ENCODE measurements at regions not wholly inside any gene's neighbourhood (a gene's known extent, or its start where the extent isn't known, plus 50 kb on each side); places are given as distances from the start of the nearest gene placed in this dataset.

- peaks cover 18% of the 10 kb centered on the region; the same call in 1 of the 2 replicates for H3K27me3 ChIP-seq (ENCODE audit: control insufficient read depth, insufficient read depth, low read length)
- no peak overlapping the region for H3K9ac ChIP-seq (ENCODE audit: low read length)
- H3K27ac ChIP-seq (ENCODE audit: low read depth, low read length), result no peak overlapping the region
Measured at GRCh38 chrX:131595120-131595519, 51.2 kb downstream of the OR13H1 start.

DNA sequence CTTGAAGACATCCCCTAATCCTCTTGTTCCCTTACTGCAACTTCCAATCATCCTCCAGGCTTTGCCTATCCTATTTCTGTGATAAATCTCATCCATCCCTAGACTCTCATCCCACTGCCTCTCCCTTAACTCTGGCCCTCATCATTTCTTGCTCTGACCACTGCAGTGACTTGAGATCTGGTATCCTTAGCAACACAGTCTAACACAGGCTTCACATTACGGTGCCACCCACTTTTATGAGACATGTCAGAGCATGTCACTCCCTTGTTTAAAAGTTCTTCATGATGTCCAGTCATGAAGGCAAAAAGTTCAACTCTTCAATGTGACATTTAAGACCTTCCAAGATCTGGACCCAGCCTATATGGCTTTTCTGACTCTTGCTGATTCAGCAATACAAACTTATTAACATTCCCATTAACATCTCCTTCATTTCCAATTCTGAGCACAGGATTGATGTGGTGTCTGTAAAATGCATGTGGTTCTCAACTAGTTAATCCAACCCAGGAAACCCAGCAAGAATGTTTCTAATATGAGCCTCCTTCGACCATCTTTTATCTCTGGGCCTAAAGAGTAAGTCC is 64.0 kb downstream of the OR13H1 start:
- no peak overlapping the region for H3K9ac ChIP-seq (ENCODE audit: low read length)
- no peak overlapping the region for H3K4me3 ChIP-seq (ENCODE audit: low read depth, low read length)
- no peaks in the 10 kb centered on the region for H3K4me1 ChIP-seq (ENCODE audit: control insufficient read depth, insufficient read depth, low read length)
- no peaks in the 10 kb centered on the region for H3K9me3 ChIP-seq (ENCODE audit: control insufficient read depth, insufficient read depth, low read depth, low read length)
- no peak overlapping the region for H3K27ac ChIP-seq (ENCODE audit: low read depth, low read length)
- H3K36me3 ChIP-seq (ENCODE audit: control insufficient read depth, insufficient read depth, low read length), result no peaks in the 10 kb centered on the region
- peaks cover 34% of the 10 kb centered on the region; the same call in 1 of the 2 replicates for H3K27me3 ChIP-seq (ENCODE audit: control insufficient read depth, insufficient read depth, low read length)

More at GRCh38 chrX:131595120-131595519, 51.2 kb downstream of the OR13H1 start:
- H3K4me1 ChIP-seq (ENCODE audit: control insufficient read depth, insufficient read depth, low read length), result no peaks in the 10 kb centered on the region
- no peak overlapping the region for H3K4me3 ChIP-seq (ENCODE audit: low read depth, low read length)
- no peaks in the 10 kb centered on the region for H3K36me3 ChIP-seq (ENCODE audit: control insufficient read depth, insufficient read depth, low read length)
- H3K9me3 ChIP-seq (ENCODE audit: control insufficient read depth, insufficient read depth, low read depth, low read length), result peaks cover 10% of the 10 kb centered on the region

DNA sequence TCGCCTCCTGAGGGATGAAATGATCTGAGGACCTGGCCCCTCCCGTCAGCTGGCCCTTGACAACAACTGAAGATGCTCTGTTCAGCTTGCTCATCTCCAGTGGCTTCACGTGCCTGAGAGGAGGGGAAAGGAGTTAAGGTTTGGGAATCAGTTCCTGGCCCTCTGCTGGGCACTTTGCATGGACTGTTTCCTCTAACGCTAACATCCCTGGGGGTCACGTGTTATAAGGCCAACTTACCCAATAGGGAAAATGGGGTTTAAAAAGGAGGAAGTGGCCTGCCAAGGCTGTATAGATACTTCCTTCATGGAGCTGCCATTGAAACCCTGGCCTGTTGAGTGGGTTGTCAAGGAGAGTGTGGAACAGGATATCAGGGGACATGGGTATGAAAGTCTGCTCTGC is 65.6 kb downstream of the OR13H1 start:
- Histone ChIP-seq H3K9ac (ENCODE audit: low read length) (no peak overlapping the region), H3K4me1 (ENCODE audit: control insufficient read depth, insufficient read depth, low read length) (no peaks in the 10 kb centered on the region), H3K27ac (ENCODE audit: low read depth, low read length) (no peak overlapping the region), H3K36me3 (ENCODE audit: control insufficient read depth, insufficient read depth, low read length) (no peaks in the 10 kb centered on the region), H3K4me3 (ENCODE audit: low read depth, low read length) (no peak overlapping the region), H3K27me3 (ENCODE audit: control insufficient read depth, insufficient read depth, low read length) (peaks cover 38% of the 10 kb centered on the region; the same call in 1 of the 2 replicates), H3K9me3 (ENCODE audit: control insufficient read depth, insufficient read depth, low read depth, low read length) (no peaks in the 10 kb centered on the region)

- Histone ChIP-seq H3K4me3 (ENCODE audit: low read depth, low read length) (no peak overlapping the region), H3K27ac (ENCODE audit: low read depth, low read length) (no peak overlapping the region), H3K27me3 (ENCODE audit: control insufficient read depth, insufficient read depth, low read length) (peaks cover 41% of the 10 kb centered on the region; the same call in 1 of the 2 replicates), H3K36me3 (ENCODE audit: control insufficient read depth, insufficient read depth, low read length) (no peaks in the 10 kb centered on the region), H3K9me3 (ENCODE audit: control insufficient read depth, insufficient read depth, low read depth, low read length) (no peaks in the 10 kb centered on the region), H3K9ac (ENCODE audit: low read length) (no peak overlapping the region), H3K4me1 (ENCODE audit: control insufficient read depth, insufficient read depth, low read length) (no peaks in the 10 kb centered on the region)
Measured at GRCh38 chrX:131613260-131613659, 69.4 kb downstream of the OR13H1 start.

GRCh38 chrX:131614241-131614640 is 70.4 kb downstream of the OR13H1 start:
- no peaks in the 10 kb centered on the region for H3K4me1 ChIP-seq (ENCODE audit: control insufficient read depth, insufficient read depth, low read length)
- H3K36me3 ChIP-seq (ENCODE audit: control insufficient read depth, insufficient read depth, low read length), result no peaks in the 10 kb centered on the region
- peaks cover 46% of the 10 kb centered on the region; the same call in 1 of the 2 replicates for H3K27me3 ChIP-seq (ENCODE audit: control insufficient read depth, insufficient read depth, low read length)
- H3K9ac ChIP-seq (ENCODE audit: low read length), result no peak overlapping the region
- no peak overlapping the region for H3K27ac ChIP-seq (ENCODE audit: low read depth, low read length)
- H3K9me3 ChIP-seq (ENCODE audit: control insufficient read depth, insufficient read depth, low read depth, low read length), result no peaks in the 10 kb centered on the region
- no peak overlapping the region for H3K4me3 ChIP-seq (ENCODE audit: low read depth, low read length)

DNA sequence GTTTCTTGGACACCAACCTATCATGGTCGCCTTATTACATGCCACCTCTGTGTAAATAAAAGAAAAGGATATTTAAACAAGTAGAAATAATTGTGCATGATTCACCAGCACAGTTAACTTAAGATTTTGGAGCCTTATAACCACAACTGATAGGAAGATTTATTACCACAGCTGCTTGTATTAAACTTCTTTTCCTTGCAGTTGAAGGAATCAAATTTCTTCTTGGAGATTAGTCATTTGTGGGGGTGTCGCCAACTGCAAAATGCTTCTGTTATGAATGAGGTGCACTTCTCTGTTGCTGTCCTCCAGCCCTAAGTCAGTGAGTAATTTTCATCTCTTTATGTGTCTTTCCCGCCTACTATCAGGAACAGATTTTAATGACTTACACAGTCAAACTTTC is 73.3 kb downstream of the OR13H1 start:
- Histone ChIP-seq H3K27me3 (ENCODE audit: control insufficient read depth, insufficient read depth, low read length) (peaks cover 49% of the 10 kb centered on the region; the same call in 1 of the 2 replicates), H3K4me1 (ENCODE audit: control insufficient read depth, insufficient read depth, low read length) (no peaks in the 10 kb centered on the region), H3K9me3 (ENCODE audit: control insufficient read depth, insufficient read depth, low read depth, low read length) (no peaks in the 10 kb centered on the region), H3K27ac (ENCODE audit: low read depth, low read length) (no peak overlapping the region), H3K4me3 (ENCODE audit: low read depth, low read length) (no peak overlapping the region), H3K36me3 (ENCODE audit: control insufficient read depth, insufficient read depth, low read length) (no peaks in the 10 kb centered on the region), H3K9ac (ENCODE audit: low read length) (no peak overlapping the region)

GRCh38 chrX:131621650-131622049 is 77.8 kb downstream of the OR13H1 start:
- H3K36me3 ChIP-seq (ENCODE audit: control insufficient read depth, insufficient read depth, low read length), result no peaks in the 10 kb centered on the region
- H3K9me3 ChIP-seq (ENCODE audit: control insufficient read depth, insufficient read depth, low read depth, low read length), result no peaks in the 10 kb centered on the region
- H3K9ac ChIP-seq (ENCODE audit: low read length), result no peak overlapping the region
- no peak overlapping the region for H3K27ac ChIP-seq (ENCODE audit: low read depth, low read length)
- H3K27me3 ChIP-seq (ENCODE audit: control insufficient read depth, insufficient read depth, low read length), result peaks cover 46% of the 10 kb centered on the region; the same call in 1 of the 2 replicates
- H3K4me1 ChIP-seq (ENCODE audit: control insufficient read depth, insufficient read depth, low read length), result no peaks in the 10 kb centered on the region
- H3K4me3 ChIP-seq (ENCODE audit: low read depth, low read length), result no peak overlapping the region

DNA sequence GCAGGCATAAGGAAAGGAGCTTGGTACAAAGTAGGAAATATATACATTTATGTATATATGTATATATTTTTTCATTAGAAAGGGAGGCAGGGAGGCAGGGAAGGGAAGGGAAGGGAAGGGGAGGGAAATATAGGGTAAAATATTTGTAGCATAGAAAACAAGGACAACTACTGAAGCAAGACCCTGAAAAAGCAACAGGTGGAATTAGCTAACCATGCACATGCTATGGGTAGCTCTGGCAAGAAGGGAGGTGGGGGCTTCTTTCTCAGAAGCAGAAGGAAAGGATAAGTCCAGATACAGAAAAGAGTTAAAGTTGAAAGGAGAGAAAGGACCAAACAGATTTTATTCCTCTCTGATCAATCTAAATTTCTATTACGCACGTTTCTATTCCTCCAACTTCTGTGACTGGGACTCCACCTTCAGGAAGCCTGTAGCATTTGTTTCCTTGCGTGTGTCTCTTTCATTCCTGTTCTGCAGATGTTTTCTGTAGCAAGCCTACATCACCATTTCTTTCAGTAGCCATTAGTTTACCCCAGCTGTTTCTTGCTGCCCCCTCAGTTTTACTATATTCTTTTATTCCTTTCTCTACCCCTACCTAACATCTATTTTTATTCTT is 82.9 kb downstream of the OR13H1 start:
- peaks cover 50% of the 10 kb centered on the region for H3K27me3 ChIP-seq (ENCODE audit: control insufficient read depth, insufficient read depth, low read length)
- H3K9me3 ChIP-seq (ENCODE audit: control insufficient read depth, insufficient read depth, low read depth, low read length), result no peaks in the 10 kb centered on the region
- H3K4me3 ChIP-seq (ENCODE audit: low read depth, low read length), result no peak overlapping the region

DNA sequence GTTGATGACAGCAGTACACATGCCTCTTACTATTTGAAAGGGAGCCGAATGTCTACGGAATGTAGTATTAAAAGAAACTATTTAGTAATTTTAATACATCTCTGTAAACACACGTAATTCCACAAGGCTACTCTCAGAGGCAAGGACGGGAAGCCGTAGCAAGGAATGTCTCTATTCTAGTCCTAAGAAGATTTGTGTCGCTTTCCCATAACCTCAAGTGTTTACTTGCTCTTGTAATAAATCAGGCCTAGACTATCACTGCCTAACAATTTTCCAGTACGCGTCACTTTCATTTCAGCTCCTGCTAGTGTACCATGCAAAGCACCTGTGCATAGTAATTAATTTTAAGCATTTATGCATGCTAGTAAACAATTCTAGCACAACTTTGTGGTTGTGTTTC is 86.7 kb downstream of the OR13H1 start:
- H3K27me3 ChIP-seq (ENCODE audit: control insufficient read depth, insufficient read depth, low read length), result peaks cover 65% of the 10 kb centered on the region
- H3K36me3 ChIP-seq (ENCODE audit: control insufficient read depth, insufficient read depth, low read length), result no peaks in the 10 kb centered on the region
- no peak overlapping the region for H3K9ac ChIP-seq (ENCODE audit: low read length)
- no peak overlapping the region for H3K27ac ChIP-seq (ENCODE audit: low read depth, low read length)
- no peaks in the 10 kb centered on the region for H3K4me1 ChIP-seq (ENCODE audit: control insufficient read depth, insufficient read depth, low read length)
- no peak overlapping the region for H3K4me3 ChIP-seq (ENCODE audit: low read depth, low read length)
- no peaks in the 10 kb centered on the region for H3K9me3 ChIP-seq (ENCODE audit: control insufficient read depth, insufficient read depth, low read depth, low read length)

More for the DNA sequence above, 82.9 kb downstream of the OR13H1 start:
- Histone ChIP-seq H3K36me3 (ENCODE audit: control insufficient read depth, insufficient read depth, low read length) (no peaks in the 10 kb centered on the region), H3K4me1 (ENCODE audit: control insufficient read depth, insufficient read depth, low read length) (no peaks in the 10 kb centered on the region), H3K27ac (ENCODE audit: low read depth, low read length) (no peak overlapping the region), H3K9ac (ENCODE audit: low read length) (no peak overlapping the region)

GRCh38 chrX:131633285-131633917 is 89.5 kb downstream of the OR13H1 start:
- H3K4me3 ChIP-seq (ENCODE audit: low read depth, low read length), result no peak overlapping the region
- H3K27me3 ChIP-seq (ENCODE audit: control insufficient read depth, insufficient read depth, low read length), result peaks cover 58% of the 10 kb centered on the region
- no peaks in the 10 kb centered on the region for H3K36me3 ChIP-seq (ENCODE audit: control insufficient read depth, insufficient read depth, low read length)
- no peaks in the 10 kb centered on the region for H3K9me3 ChIP-seq (ENCODE audit: control insufficient read depth, insufficient read depth, low read depth, low read length)
- no peaks in the 10 kb centered on the region for H3K4me1 ChIP-seq (ENCODE audit: control insufficient read depth, insufficient read depth, low read length)
- no peak overlapping the region for H3K27ac ChIP-seq (ENCODE audit: low read depth, low read length)
- no peak overlapping the region for H3K9ac ChIP-seq (ENCODE audit: low read length)

- Histone ChIP-seq H3K9me3 (ENCODE audit: control insufficient read depth, insufficient read depth, low read depth, low read length) (no peaks in the 10 kb centered on the region), H3K9ac (ENCODE audit: low read length) (no peak overlapping the region), H3K27ac (ENCODE audit: low read depth, low read length) (no peak overlapping the region), H3K4me3 (ENCODE audit: low read depth, low read length) (no peak overlapping the region), H3K4me1 (ENCODE audit: control insufficient read depth, insufficient read depth, low read length) (no peaks in the 10 kb centered on the region), H3K27me3 (ENCODE audit: control insufficient read depth, insufficient read depth, low read length) (peaks cover 61% of the 10 kb centered on the region), H3K36me3 (ENCODE audit: control insufficient read depth, insufficient read depth, low read length) (no peaks in the 10 kb centered on the region)
Measured at GRCh38 chrX:131634900-131635299, 91.0 kb downstream of the OR13H1 start.

Data from HUES6 (cell line).